H1 (cell line): ENCODE measurements at regions not wholly inside any gene's neighbourhood (a gene's known extent, or its start where the extent isn't known, plus 50 kb on each side); places are given as distances from the start of the nearest gene placed in this dataset.

Experiments
- CTCF ChIA-PET: fragments of 300-600 bp; sonication (Branson Sonifier 250); formaldehyde crosslinking; loops from one replicate; lab custom pipeline; 2021; ENCODE audit not compliant: partially characterized antibody; lab: Charles Lee
- POLR2A ChIA-PET: fragments of 300-600 bp; sonication (Branson Sonifier 250); formaldehyde crosslinking; loops from one replicate; lab custom pipeline; 2021; ENCODE audit warnings: inconsistent platforms; ENCODE audit not compliant: partially characterized antibody; lab: Charles Lee
- DNase-seq, 2 experiments: peaks; one replicate each; pipeline versions ENCODE4 v3.0.0 to v3.0.0-alpha.2; 2010 to 2022; ENCODE audit warnings: low spot score in 2 of 2, low read depth in 1 of 2, mixed read lengths in 1 of 2
- FAIRE-seq: peaks from 2 replicates; lab custom pipeline; 2011; peaks lifted over from hg19 to GRCh38; lab: Jason Lieb, UNC
- H2AFZ ChIP-seq: 2 replicates; pipeline ENCODE4 v1.8.1; 2012; ENCODE audit warnings: low read length, inconsistent platforms
- H2AK5ac ChIP-seq: 2 replicates; pipeline ENCODE4 v1.6.1; 2013; ENCODE audit warnings: low read depth, low read length
- H2BK120ac ChIP-seq: replicated peaks from 2 replicates; pipeline ENCODE3; 2013; ENCODE audit warnings: low read depth, low read length, inconsistent platforms
- H2BK12ac ChIP-seq: 2 replicates; pipeline ENCODE4 v1.6.1; 2013; ENCODE audit warnings: low read depth, low read length
- H2BK15ac ChIP-seq: 2 replicates; pipeline ENCODE4 v1.6.1; 2013; ENCODE audit warnings: low read length
- H2BK20ac ChIP-seq: 2 replicates; pipeline ENCODE4 v1.6.1; 2013; ENCODE audit warnings: low read length
- H2BK5ac ChIP-seq: 2 replicates; pipeline ENCODE4 v1.6.1; 2013; ENCODE audit warnings: low read depth, low read length
- H3K14ac ChIP-seq: 2 replicates; pipeline ENCODE4 v1.6.1; 2013; ENCODE audit warnings: inconsistent platforms; ENCODE audit not compliant: insufficient read length
- H3K18ac ChIP-seq: 2 replicates; pipeline ENCODE4 v1.6.1; 2013; ENCODE audit warnings: low read length; ENCODE audit errors: extremely low read depth
- H3K23ac ChIP-seq: 2 replicates; pipeline ENCODE4 v1.6.1; 2013; ENCODE audit warnings: inconsistent platforms; ENCODE audit not compliant: insufficient read length
- H3K23me2 ChIP-seq: 2 replicates; pipeline ENCODE4 v1.6.1; 2013; ENCODE audit warnings: low read depth, low read length
- H3K27ac ChIP-seq: 2 replicates; pipeline ENCODE4 v1.6.1; 2011; ENCODE audit warnings: low read depth, low read length, inconsistent platforms
- H3K27me3 ChIP-seq, 4 experiments: replicated peaks in 1 of 4; 1 replicate in 1 of 4; 2 replicates in 3 of 4; pipeline versions ENCODE4 v1.6.1 to v1.8.1; 2011 to 2013; ENCODE audit warnings: low read length in 3 of 4, mild to moderate bottlenecking in 3 of 4, inconsistent platforms in 2 of 4, mixed read lengths in 2 of 4, moderate library complexity in 1 of 4; ENCODE audit not compliant: control insufficient read depth in 3 of 4, insufficient read depth in 3 of 4; ENCODE audit errors: extremely low read depth in 1 of 4
- H3K36me3 ChIP-seq, 4 experiments: 2 replicates each; pipeline versions ENCODE4 v1.6.1 to v1.8.1; 2011 to 2013; ENCODE audit warnings: mild to moderate bottlenecking in 4 of 4, low read length in 3 of 4, moderate library complexity in 2 of 4, control low read depth in 1 of 4, inconsistent platforms in 1 of 4; ENCODE audit not compliant: insufficient read depth in 4 of 4, control insufficient read depth in 2 of 4
- H3K4ac ChIP-seq: replicated peaks from 2 replicates; pipeline ENCODE3; 2013; ENCODE audit warnings: low read length, low read depth, mixed read lengths, inconsistent platforms; ENCODE audit not compliant: insufficient read length
- H3K4me1 ChIP-seq, 4 experiments: replicated peaks in 1 of 4; 1 replicate in 1 of 4; 2 replicates in 3 of 4; pipeline versions ENCODE4 v1.6.1 to v1.8.1; 2011 to 2013; ENCODE audit warnings: low read length in 3 of 4, inconsistent platforms in 2 of 4, mixed read lengths in 1 of 4; ENCODE audit not compliant: insufficient read depth in 4 of 4, control insufficient read depth in 3 of 4
- H3K4me2 ChIP-seq, 2 experiments: 2 replicates each; pipeline versions ENCODE4 v1.6.1 to v1.8.1; 2011 to 2013; ENCODE audit warnings: low read depth in 2 of 2, low read length in 2 of 2, control low read depth in 1 of 2, inconsistent platforms in 1 of 2, mild to moderate bottlenecking in 1 of 2; ENCODE audit not compliant: insufficient read depth in 1 of 2
- H3K4me3 ChIP-seq, 4 experiments: fragments of 200-600, 300-600 bp in 1 of 4; sonication (generic), shearing (Covaris generic), sonication (Bioruptor Twin) in 1 of 4; 2 replicates each; pipeline versions ENCODE4 v1.5.1 to v1.8.1; 2011 to 2016; ENCODE audit warnings: low read length in 4 of 4, low read depth in 3 of 4, control low read depth in 2 of 4, inconsistent platforms in 2 of 4, mild to moderate bottlenecking in 2 of 4, mixed read lengths in 1 of 4, moderate library complexity in 1 of 4; ENCODE audit not compliant: insufficient read depth in 2 of 4; ENCODE audit errors: extremely low read depth in 1 of 4
- H3K56ac ChIP-seq: replicated peaks from 2 replicates; pipeline ENCODE3; 2013; ENCODE audit warnings: low read depth, mild to moderate bottlenecking, mixed read lengths, low read length, inconsistent platforms; ENCODE audit not compliant: insufficient read length
- H3K79me1 ChIP-seq: 2 replicates; pipeline ENCODE4 v1.6.1; 2013; ENCODE audit warnings: low read depth, low read length, control low read depth
- H3K79me2 ChIP-seq, 2 experiments: 2 replicates each; pipeline versions ENCODE4 v1.6.1 to v1.8.1; 2012 to 2013; ENCODE audit warnings: low read length in 2 of 2, mild to moderate bottlenecking in 2 of 2, inconsistent platforms in 1 of 2; ENCODE audit not compliant: insufficient read depth in 2 of 2, control insufficient read depth in 1 of 2
- H3K9ac ChIP-seq, 4 experiments: replicated peaks in 1 of 4; 1 replicate in 1 of 4; 2 replicates in 3 of 4; pipeline versions ENCODE4 v1.6.1 to v1.8.1; 2011 to 2013; ENCODE audit warnings: low read depth in 3 of 4, low read length in 3 of 4, control low read depth in 2 of 4, mild to moderate bottlenecking in 2 of 4, moderate library complexity in 2 of 4, inconsistent platforms in 1 of 4; ENCODE audit errors: extremely low read depth in 1 of 4
- H3K9me3 ChIP-seq, 2 experiments: 2 replicates each; pipeline versions ENCODE4 v1.6.1 to v1.8.1; 2012 to 2013; ENCODE audit warnings: mild to moderate bottlenecking in 2 of 2, moderate library complexity in 2 of 2, control low read depth in 1 of 2, inconsistent platforms in 1 of 2, low read depth in 1 of 2, low read length in 1 of 2, mixed read lengths in 1 of 2; ENCODE audit not compliant: insufficient read depth in 2 of 2
- H4K20me1 ChIP-seq, 2 experiments: replicated peaks in 1 of 2; 2 replicates each; pipeline versions ENCODE3 to v1.8.1; 2011 to 2013; ENCODE audit warnings: inconsistent platforms in 2 of 2, low read length in 2 of 2, mild to moderate bottlenecking in 1 of 2; ENCODE audit not compliant: insufficient read depth in 2 of 2, control insufficient read depth in 1 of 2
- H4K5ac ChIP-seq: 2 replicates; pipeline ENCODE4 v1.6.1; 2013; ENCODE audit warnings: low read length, low read depth, mixed read lengths, inconsistent platforms; ENCODE audit not compliant: insufficient read length
- H4K8ac ChIP-seq: 2 replicates; pipeline ENCODE4 v1.8.0; 2013; ENCODE audit warnings: mild to moderate bottlenecking, moderate library complexity, low read length, inconsistent platforms; ENCODE audit not compliant: insufficient read depth; ENCODE audit errors: extremely low read depth
- H4K91ac ChIP-seq: replicated peaks from 2 replicates; pipeline ENCODE3; 2013; ENCODE audit warnings: low read length, mixed read lengths, inconsistent platforms; ENCODE audit not compliant: insufficient read length
- POLR2A ChIP-seq, 2 experiments: IDR thresholded peaks; 1 replicate in 1 of 2; 2 replicates in 1 of 2; pipeline ENCODE4 v1.6.1; 2011; ENCODE audit warnings: low read depth in 2 of 2, low read length in 2 of 2, mild to moderate bottlenecking in 2 of 2; ENCODE audit errors: control extremely low read depth in 1 of 2
- POLR2AphosphoS5 ChIP-seq: IDR thresholded peaks from 2 replicates; pipeline ENCODE4 v1.6.1; 2011; ENCODE audit warnings: low read depth, low read length
- POU5F1 ChIP-seq: IDR thresholded peaks from 2 replicates; pipeline ENCODE4 v1.6.1; 2011; ENCODE audit warnings: low read depth, mild to moderate bottlenecking, low read length, moderate library complexity
- RAD21 ChIP-seq, 2 experiments: IDR thresholded peaks in 1 of 2; conservative IDR thresholded peaks in 1 of 2; 2 replicates each; pipeline ENCODE4 v1.6.1; 2011; ENCODE audit warnings: low read depth in 2 of 2, low read length in 2 of 2, improper control_type of control experiment in 1 of 2, inconsistent platforms in 1 of 2, mild to moderate bottlenecking in 1 of 2, moderate library complexity in 1 of 2
- SIRT6 ChIP-seq: IDR thresholded peaks from one replicate; pipeline ENCODE4 v1.7.1; 2012; ENCODE audit warnings: low read length, inconsistent platforms
- SP2 ChIP-seq: IDR thresholded peaks from 2 replicates; pipeline ENCODE4 v1.6.1; 2012; ENCODE audit warnings: mild to moderate bottlenecking, low read length, inconsistent platforms
- TEAD4 ChIP-seq: IDR thresholded peaks from 2 replicates; pipeline ENCODE4 v1.6.1; 2012; ENCODE audit warnings: low read depth, low read length, inconsistent platforms, mixed read lengths
- ZNF274 ChIP-seq: IDR thresholded peaks from 2 replicates; pipeline ENCODE4 v1.7.0; 2012; ENCODE audit warnings: low read length, borderline replicate concordance; ENCODE audit errors: extremely low read depth
- WGBS, 2 experiments: shearing (Covaris generic) in 1 of 2; methylation state at CpG; one replicate each; pipeline versions ENCODE4 v1.1.6 to v1.1.7; 2013 to 2015; ENCODE audit warnings: low lambda C conversion rate in 2 of 2, mixed read lengths in 2 of 2, inconsistent platforms in 1 of 2, low coverage in 1 of 2, missing lambda C conversion rate in 1 of 2; ENCODE audit not compliant: insufficient replicate concordance in 2 of 2, insufficient coverage in 1 of 2, insufficient read length in 1 of 2; ENCODE audit errors: extremely low coverage in 1 of 2, missing lambda C conversion rate in 1 of 2; 5-methylcytosine and 5-hydroxymethylcytosine counted together
- TF ChIP-seq, protein P1 (sequence below): IDR thresholded peaks from 2 replicates; pipeline ENCODE4 v1.6.1; 2012; ENCODE audit warnings: inconsistent platforms

GRCh38 chr4:137384476-137384875, 147.8 kb downstream of the PCDH18 start:
- Histone ChIP-seq H3K4ac (no peak overlapping the region), H3K56ac (no peak overlapping the region), H2BK120ac (no peak overlapping the region), H3K18ac (no peak overlapping the region), H2BK12ac (no peak overlapping the region), H2AFZ (peak overlapping the region; percentile 41; the same call in 1 of the 2 replicates), H3K79me1 (no peaks in the 10 kb centered on the region), H3K36me3 (no peaks in the 10 kb centered on the region), H4K5ac (no peak overlapping the region), H4K91ac (no peak overlapping the region), H2AK5ac (no peak overlapping the region), H4K20me1 (no peaks in the 10 kb centered on the region), H3K79me2 (no peaks in the 10 kb centered on the region), H2BK5ac (no peak overlapping the region), H3K9ac (no peak overlapping the region), H3K27me3 (no peaks in the 10 kb centered on the region), H2BK20ac (no peak overlapping the region), H2BK15ac (no peak overlapping the region), H3K4me2 (no peak overlapping the region), H3K14ac (no peak overlapping the region), H3K27ac (no peak overlapping the region), H4K8ac (no peak overlapping the region), H3K23me2 (no peaks in the 10 kb centered on the region), H3K4me1 (no peaks in the 10 kb centered on the region), H3K9me3 (no peaks in the 10 kb centered on the region), H3K4me3 (no peak overlapping the region), H3K23ac (no peak overlapping the region)
- ChIA-PET CTCF (interaction anchor here (0.7 to 1.5 kb wide), 2 partner anchors 22 to 50 kb away, joined by 3 read pairs; no protein-coding TSS in a partner anchor), POLR2A (no interaction called here)
- TF ChIP-seq SP2 (no peak), POLR2A (IDR thresholded peaks at IDR 0.05; ENCODE audit: control extremely low read depth in 1 of 2, low read depth in 2 of 2, low read length in 2 of 2) (no peak), ZNF274 (no peak), SIRT6 (no peak), POU5F1 (no peak), TEAD4 (no peak), RAD21 (IDR thresholded peaks at IDR 0.05 in 1 of 2, conservative IDR thresholded peaks at IDR 0.05 in 1 of 2; ENCODE audit: low read depth in 2 of 2, low read length in 2 of 2) (no peak), POLR2AphosphoS5 (no peak)
- TF ChIP-seq, protein P1, sequence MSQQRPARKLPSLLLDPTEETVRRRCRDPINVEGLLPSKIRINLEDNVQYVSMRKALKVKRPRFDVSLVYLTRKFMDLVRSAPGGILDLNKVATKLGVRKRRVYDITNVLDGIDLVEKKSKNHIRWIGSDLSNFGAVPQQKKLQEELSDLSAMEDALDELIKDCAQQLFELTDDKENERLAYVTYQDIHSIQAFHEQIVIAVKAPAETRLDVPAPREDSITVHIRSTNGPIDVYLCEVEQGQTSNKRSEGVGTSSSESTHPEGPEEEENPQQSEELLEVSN = no peak
- DNase-seq (no peak), FAIRE-seq (no peak)
- WGBS, 2 experiments = 95% methylated on average over 1 of the region's 1 CpG; no CpG with 5 or more reads in 1 of the 2 experiments
